HepG2 (cell line): ENCODE measurements at regions not wholly inside any gene's neighbourhood (a gene's known extent, or its start where the extent isn't known, plus 50 kb on each side); places are given as distances from the start of the nearest gene placed in this dataset.

Source experiments
- ATAC-seq: fragments of 200-7000 bp; cut with Tn5 transposase; 3 replicates; pipeline ENCODE4 v1.9.1; 2020; ENCODE audit warnings: mild to moderate bottlenecking, moderate library complexity
- BruUV-seq: library from RNA; stranded (reverse); fragments of 400-500 nt; replicated peaks from 2 replicates; lab custom pipeline; 2021; lab: Mats Ljungman, UMichigan
- CTCF ChIA-PET: fragments of 300-600 bp; formaldehyde crosslinking; extraction: SDS; loops from one replicate; lab custom pipeline; 2021; ENCODE audit warnings: low total read pairs, inconsistent platforms, low intra/inter-chr PET ratio; lab: Yijun Ruan, JAX
- POLR2A ChIA-PET: fragments of 350-600 bp; sonication (Branson Sonifier 250); formaldehyde crosslinking; loops from one replicate; lab custom pipeline; 2020; ENCODE audit warnings: antibody characterized with exemption, inconsistent platforms; lab: Yijun Ruan, JAX
- DNase-seq: peaks from one replicate; pipeline ENCODE4 v3.0.0-alpha.2; 2015; ENCODE audit warnings: low spot score
- FAIRE-seq: peaks from 3 replicates; lab custom pipeline; 2011; peaks lifted over from hg19 to GRCh38; lab: Jason Lieb, UNC
- H2AFZ ChIP-seq: one replicate; pipeline ENCODE4 v1.6.1; 2011; ENCODE audit warnings: low read length, inconsistent platforms
- H3K27ac ChIP-seq: fragments of 300-600 bp; 3 replicates; pipeline ENCODE4 v1.8.0; 2011; ENCODE audit warnings: mixed run types, mild to moderate bottlenecking, mixed read lengths, low read length, inconsistent platforms; ENCODE audit not compliant: insufficient read depth; ENCODE audit errors: extremely low read length
- H3K27me3 ChIP-seq, 2 experiments: fragments of 200-600 bp in 1 of 2; 2 replicates in 1 of 2; 3 replicates in 1 of 2; pipeline versions ENCODE4 v1.6.0 to v1.8.0; 2011; ENCODE audit warnings: low read length in 2 of 2, mild to moderate bottlenecking in 2 of 2, moderate library complexity in 2 of 2, inconsistent platforms in 1 of 2; ENCODE audit not compliant: insufficient read depth in 2 of 2, control insufficient read depth in 1 of 2
- H3K36me3 ChIP-seq, 2 experiments: fragments of 200-600 bp in 1 of 2; replicated peaks in 1 of 2; 2 replicates in 1 of 2; 3 replicates in 1 of 2; pipeline versions ENCODE4 v1.5.1 to v1.8.0; 2011; ENCODE audit warnings: low read length in 2 of 2, inconsistent platforms in 1 of 2; ENCODE audit not compliant: insufficient read depth in 2 of 2, control insufficient read depth in 1 of 2
- H3K4me1 ChIP-seq: 2 replicates; pipeline ENCODE4 v1.5.1; 2012; ENCODE audit warnings: low read length, inconsistent platforms; ENCODE audit not compliant: insufficient read depth
- H3K4me2 ChIP-seq: 2 replicates; pipeline ENCODE4 v1.6.0; 2011; ENCODE audit warnings: low read depth, low read length, inconsistent platforms
- H3K4me3 ChIP-seq, 3 experiments: fragments of 200-600 bp in 1 of 3; sonication (generic), shearing (Covaris generic) in 1 of 3; replicated peaks in 1 of 3; 2 replicates each; pipeline ENCODE4 v1.5.1; 2011 to 2016; ENCODE audit warnings: low read length in 3 of 3, inconsistent platforms in 2 of 3, low read depth in 2 of 3, mild to moderate bottlenecking in 2 of 3, control low read depth in 1 of 3, mixed read lengths in 1 of 3; ENCODE audit not compliant: insufficient read depth in 1 of 3
- H3K79me2 ChIP-seq: one replicate; pipeline ENCODE4 v1.6.1; 2011; ENCODE audit warnings: low read length, inconsistent platforms; ENCODE audit not compliant: insufficient read depth
- H3K9ac ChIP-seq: 2 replicates; pipeline ENCODE4 v1.6.0; 2011; ENCODE audit warnings: mild to moderate bottlenecking, low read depth, low read length, inconsistent platforms; ENCODE audit not compliant: insufficient read depth
- H3K9me3 ChIP-seq: 2 replicates; pipeline ENCODE4 v1.5.1; 2012; ENCODE audit warnings: mild to moderate bottlenecking, low read length
- H4K20me1 ChIP-seq: 2 replicates; pipeline ENCODE4 v1.6.0; 2011; ENCODE audit warnings: inconsistent platforms, mild to moderate bottlenecking, low read length, moderate library complexity; ENCODE audit not compliant: insufficient read depth
- ASH2L ChIP-seq: fragments of 300-600, 200-600 bp; sonication (generic); IDR thresholded peaks from 2 replicates; pipeline ENCODE4 v1.7.0; 2017; ENCODE audit warnings: low read depth, mild to moderate bottlenecking, moderate library complexity, mixed read lengths, low read length; ENCODE audit not compliant: insufficient read length
- CCDC6 ChIP-seq: sonication (generic); formaldehyde crosslinking; IDR thresholded peaks from 2 replicates; pipeline ENCODE4 v1.8.1; 2022; ENCODE audit warnings: mild to moderate bottlenecking, missing genetic modification reagents, moderate library complexity
- GATAD2A ChIP-seq: IDR thresholded peaks from 2 replicates; pipeline ENCODE4 v1.6.1; 2016
- HHEX ChIP-seq: IDR thresholded peaks from 2 replicates; pipeline ENCODE4 v1.6.1; 2016; ENCODE audit warnings: control low read depth
- IRX3 ChIP-seq: sonication (generic); formaldehyde crosslinking; IDR thresholded peaks from 2 replicates; pipeline ENCODE4 v1.8.1; 2023; ENCODE audit warnings: mild to moderate bottlenecking, low read depth, missing genetic modification reagents, borderline replicate concordance
- MAF1 ChIP-seq: sonication (generic); formaldehyde crosslinking; IDR thresholded peaks from 2 replicates; pipeline ENCODE4 v1.5.0; 2020; ENCODE audit warnings: missing genetic modification reagents, borderline replicate concordance
- NR2C2 ChIP-seq: sonication (generic); formaldehyde crosslinking; IDR thresholded peaks from 2 replicates; pipeline ENCODE4 v1.4.0; 2020; ENCODE audit warnings: missing genetic modification reagents, mild to moderate bottlenecking, moderate library complexity, borderline replicate concordance
- POGZ ChIP-seq: sonication (generic); formaldehyde crosslinking; IDR thresholded peaks from 2 replicates; pipeline ENCODE4 v1.4.0; 2020; ENCODE audit warnings: mild to moderate bottlenecking, missing genetic modification reagents
- SRSF9 ChIP-seq: fragments of 200-400 bp; formaldehyde crosslinking; IDR thresholded peaks from 2 replicates; pipeline ENCODE4 v1.6.1; 2018; ENCODE audit warnings: borderline replicate concordance, mild to moderate bottlenecking, low read depth, low read length; ENCODE audit not compliant: insufficient read depth, poor library complexity, severe bottlenecking
- ZNF124 ChIP-seq: sonication (generic); formaldehyde crosslinking; IDR thresholded peaks from 2 replicates; pipeline ENCODE4 v1.4.0; 2020; ENCODE audit warnings: missing genetic modification reagents
- ZNF331 ChIP-seq: sonication (generic); formaldehyde crosslinking; IDR thresholded peaks from 2 replicates; pipeline ENCODE4 v1.4.0; 2020; ENCODE audit warnings: missing genetic modification reagents
- ZNF605 ChIP-seq: sonication (generic); formaldehyde crosslinking; IDR thresholded peaks from 2 replicates; pipeline ENCODE4 v1.8.0; 2022; ENCODE audit warnings: mild to moderate bottlenecking, missing genetic modification reagents
- WGBS: methylation state at CpG from one replicate; pipeline ENCODE4 v1.1.6; 2017; ENCODE audit warnings: low lambda C conversion rate; 5-methylcytosine and 5-hydroxymethylcytosine counted together
- in situ Hi-C: cut with HindIII; loops from 2 replicates; pipeline ENCODE4 v1.10.0; 2017; ENCODE audit warnings: low pct_unique_long_range_greater_than_20kb; ENCODE audit not compliant: extremely low pct_ligation_motif_present
- intact Hi-C: fragments of 100-400 bp; cut with micrococcal nuclease; formaldehyde crosslinking; loops from one replicate; pipeline ENCODE4 v1.10.0; 2022; ENCODE audit not compliant: unreplicated experiment
- TF ChIP-seq, protein P1 (sequence below): sonication (generic); formaldehyde crosslinking; conservative IDR thresholded peaks from 2 replicates; pipeline ENCODE4 v1.4.0; 2020; ENCODE audit warnings: missing genetic modification reagents
- TF ChIP-seq, protein P2 (sequence below): IDR thresholded peaks from 2 replicates; pipeline ENCODE4 v1.6.1; 2016
- TF ChIP-seq, protein P3 (sequence below): sonication (generic); formaldehyde crosslinking; IDR thresholded peaks from 2 replicates; pipeline ENCODE4 v1.8.0; 2022; ENCODE audit warnings: mild to moderate bottlenecking, missing genetic modification reagents, moderate library complexity
- TF ChIP-seq, protein P4 (sequence below): IDR thresholded peaks from 2 replicates; pipeline ENCODE4 v1.6.1; 2012; ENCODE audit warnings: low read length, improper control_type of control experiment
- TF ChIP-seq, protein P5 (sequence below): IDR thresholded peaks from 2 replicates; pipeline ENCODE4 v1.6.1; 2016

DNA sequence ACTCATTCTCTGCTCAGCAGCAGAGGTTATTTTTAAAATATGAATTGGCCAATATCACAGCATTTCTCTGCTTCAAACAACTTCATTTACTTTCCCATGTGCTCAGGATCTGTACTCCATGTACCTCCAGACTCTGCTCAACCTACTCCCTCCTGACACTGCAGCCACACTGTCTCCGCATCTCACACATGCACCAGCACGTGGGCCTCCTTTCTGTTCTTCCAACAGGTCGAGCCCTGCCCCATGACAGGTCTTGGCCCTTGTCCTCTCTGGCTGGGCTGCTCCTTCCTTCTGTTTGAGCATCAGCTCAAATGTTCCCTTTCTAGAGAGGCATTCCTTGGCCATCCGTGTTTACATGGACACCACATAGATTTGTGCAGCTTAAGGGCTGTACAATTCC, 195.7 kb downstream of the EBLN2 start (continued):
- TF ChIP-seq, protein P1, sequence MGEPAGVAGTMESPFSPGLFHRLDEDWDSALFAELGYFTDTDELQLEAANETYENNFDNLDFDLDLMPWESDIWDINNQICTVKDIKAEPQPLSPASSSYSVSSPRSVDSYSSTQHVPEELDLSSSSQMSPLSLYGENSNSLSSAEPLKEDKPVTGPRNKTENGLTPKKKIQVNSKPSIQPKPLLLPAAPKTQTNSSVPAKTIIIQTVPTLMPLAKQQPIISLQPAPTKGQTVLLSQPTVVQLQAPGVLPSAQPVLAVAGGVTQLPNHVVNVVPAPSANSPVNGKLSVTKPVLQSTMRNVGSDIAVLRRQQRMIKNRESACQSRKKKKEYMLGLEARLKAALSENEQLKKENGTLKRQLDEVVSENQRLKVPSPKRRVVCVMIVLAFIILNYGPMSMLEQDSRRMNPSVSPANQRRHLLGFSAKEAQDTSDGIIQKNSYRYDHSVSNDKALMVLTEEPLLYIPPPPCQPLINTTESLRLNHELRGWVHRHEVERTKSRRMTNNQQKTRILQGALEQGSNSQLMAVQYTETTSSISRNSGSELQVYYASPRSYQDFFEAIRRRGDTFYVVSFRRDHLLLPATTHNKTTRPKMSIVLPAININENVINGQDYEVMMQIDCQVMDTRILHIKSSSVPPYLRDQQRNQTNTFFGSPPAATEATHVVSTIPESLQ, result no peak
- no peak for TF ChIP-seq ASH2L
- TF ChIP-seq, protein P2, sequence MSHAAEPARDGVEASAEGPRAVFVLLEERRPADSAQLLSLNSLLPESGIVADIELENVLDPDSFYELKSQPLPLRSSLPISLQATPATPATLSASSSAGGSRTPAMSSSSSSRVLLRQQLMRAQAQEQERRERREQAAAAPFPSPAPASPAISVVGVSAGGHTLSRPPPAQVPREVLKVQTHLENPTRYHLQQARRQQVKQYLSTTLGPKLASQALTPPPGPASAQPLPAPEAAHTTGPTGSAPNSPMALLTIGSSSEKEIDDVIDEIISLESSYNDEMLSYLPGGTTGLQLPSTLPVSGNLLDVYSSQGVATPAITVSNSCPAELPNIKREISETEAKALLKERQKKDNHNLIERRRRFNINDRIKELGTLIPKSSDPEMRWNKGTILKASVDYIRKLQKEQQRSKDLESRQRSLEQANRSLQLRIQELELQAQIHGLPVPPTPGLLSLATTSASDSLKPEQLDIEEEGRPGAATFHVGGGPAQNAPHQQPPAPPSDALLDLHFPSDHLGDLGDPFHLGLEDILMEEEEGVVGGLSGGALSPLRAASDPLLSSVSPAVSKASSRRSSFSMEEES (CRISPR knock-in tag), result no peak
- TF ChIP-seq, protein P3, sequence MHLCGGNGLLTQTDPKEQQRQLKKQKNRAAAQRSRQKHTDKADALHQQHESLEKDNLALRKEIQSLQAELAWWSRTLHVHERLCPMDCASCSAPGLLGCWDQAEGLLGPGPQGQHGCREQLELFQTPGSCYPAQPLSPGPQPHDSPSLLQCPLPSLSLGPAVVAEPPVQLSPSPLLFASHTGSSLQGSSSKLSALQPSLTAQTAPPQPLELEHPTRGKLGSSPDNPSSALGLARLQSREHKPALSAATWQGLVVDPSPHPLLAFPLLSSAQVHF (CRISPR knock-in tag), result no peak
- TF ChIP-seq GATAD2A (CRISPR knock-in tag), result no peak
- no peak for TF ChIP-seq ZNF605 (CRISPR knock-in tag)
- TF ChIP-seq MAF1 (CRISPR knock-in tag), result no peak
- no peak for TF ChIP-seq HHEX
- TF ChIP-seq, all 625 proteins: peak for 0

DNA sequence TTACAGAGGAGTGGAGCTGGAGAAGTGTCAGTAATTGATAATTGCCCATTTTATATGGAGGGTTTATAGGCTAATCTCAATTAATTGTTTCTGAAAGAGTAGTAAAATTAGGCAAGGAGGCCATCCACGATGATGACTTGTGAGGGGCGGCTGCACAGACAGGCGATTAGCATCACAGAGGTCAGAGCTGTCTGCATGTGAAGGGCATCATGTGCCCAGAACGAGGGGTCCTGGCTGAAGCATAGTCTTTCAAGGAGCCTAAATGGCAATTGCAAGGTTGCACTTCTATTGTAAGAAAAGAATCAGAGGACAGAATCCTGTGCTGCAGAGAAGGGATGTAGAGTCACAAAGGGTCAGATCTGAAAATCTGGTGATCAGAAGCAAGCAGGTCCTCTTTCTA, 196.6 kb downstream of the EBLN2 start:
- Histone ChIP-seq H3K4me3 (no peak overlapping the region), H2AFZ (no peak overlapping the region), H3K27me3 (no peaks in the 10 kb centered on the region; a peak in 1 of 5 replicates), H3K4me2 (no peak overlapping the region), H3K27ac (no peak overlapping the region), H3K9ac (no peak overlapping the region), H4K20me1 (no peaks in the 10 kb centered on the region), H3K4me1 (no peaks in the 10 kb centered on the region), H3K36me3 (no peaks in the 10 kb centered on the region), H3K79me2 (no peaks in the 10 kb centered on the region), H3K9me3 (no peaks in the 10 kb centered on the region)
- DNase-seq (no peak), ATAC-seq (no peak), FAIRE-seq (no peak)
- in situ Hi-C loops (no loop called here), intact Hi-C loops (no loop called here)
- BruUV-seq, result no TSS peak
- ChIA-PET CTCF (no interaction called here), POLR2A (no interaction called here)
- 24% methylated on average over 4 of the region's 4 CpGs for WGBS
- TF ChIP-seq, protein P4, sequence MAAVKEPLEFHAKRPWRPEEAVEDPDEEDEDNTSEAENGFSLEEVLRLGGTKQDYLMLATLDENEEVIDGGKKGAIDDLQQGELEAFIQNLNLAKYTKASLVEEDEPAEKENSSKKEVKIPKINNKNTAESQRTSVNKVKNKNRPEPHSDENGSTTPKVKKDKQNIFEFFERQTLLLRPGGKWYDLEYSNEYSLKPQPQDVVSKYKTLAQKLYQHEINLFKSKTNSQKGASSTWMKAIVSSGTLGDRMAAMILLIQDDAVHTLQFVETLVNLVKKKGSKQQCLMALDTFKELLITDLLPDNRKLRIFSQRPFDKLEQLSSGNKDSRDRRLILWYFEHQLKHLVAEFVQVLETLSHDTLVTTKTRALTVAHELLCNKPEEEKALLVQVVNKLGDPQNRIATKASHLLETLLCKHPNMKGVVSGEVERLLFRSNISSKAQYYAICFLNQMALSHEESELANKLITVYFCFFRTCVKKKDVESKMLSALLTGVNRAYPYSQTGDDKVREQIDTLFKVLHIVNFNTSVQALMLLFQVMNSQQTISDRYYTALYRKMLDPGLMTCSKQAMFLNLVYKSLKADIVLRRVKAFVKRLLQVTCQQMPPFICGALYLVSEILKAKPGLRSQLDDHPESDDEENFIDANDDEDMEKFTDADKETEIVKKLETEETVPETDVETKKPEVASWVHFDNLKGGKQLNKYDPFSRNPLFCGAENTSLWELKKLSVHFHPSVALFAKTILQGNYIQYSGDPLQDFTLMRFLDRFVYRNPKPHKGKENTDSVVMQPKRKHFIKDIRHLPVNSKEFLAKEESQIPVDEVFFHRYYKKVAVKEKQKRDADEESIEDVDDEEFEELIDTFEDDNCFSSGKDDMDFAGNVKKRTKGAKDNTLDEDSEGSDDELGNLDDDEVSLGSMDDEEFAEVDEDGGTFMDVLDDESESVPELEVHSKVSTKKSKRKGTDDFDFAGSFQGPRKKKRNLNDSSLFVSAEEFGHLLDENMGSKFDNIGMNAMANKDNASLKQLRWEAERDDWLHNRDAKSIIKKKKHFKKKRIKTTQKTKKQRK, result no peak
- TF ChIP-seq CCDC6 (CRISPR knock-in tag) (no peak), ZNF331 (CRISPR knock-in tag) (no peak), POGZ (CRISPR knock-in tag) (no peak), IRX3 (no peak), NR2C2 (CRISPR knock-in tag) (no peak), ZNF124 (no peak), SRSF9 (no peak)
- TF ChIP-seq, protein P5, sequence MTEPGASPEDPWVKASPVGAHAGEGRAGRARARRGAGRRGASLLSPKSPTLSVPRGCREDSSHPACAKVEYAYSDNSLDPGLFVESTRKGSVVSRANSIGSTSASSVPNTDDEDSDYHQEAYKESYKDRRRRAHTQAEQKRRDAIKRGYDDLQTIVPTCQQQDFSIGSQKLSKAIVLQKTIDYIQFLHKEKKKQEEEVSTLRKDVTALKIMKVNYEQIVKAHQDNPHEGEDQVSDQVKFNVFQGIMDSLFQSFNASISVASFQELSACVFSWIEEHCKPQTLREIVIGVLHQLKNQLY, result no peak
